HuH-7.5 (cell line): ENCODE measurements at regions not wholly inside any gene's neighbourhood (a gene's known extent, or its start where the extent isn't known, plus 50 kb on each side); places are given as distances from the start of the nearest gene placed in this dataset.

ENCODE experiments used
- DNase-seq: peaks from one replicate; pipeline ENCODE4 v3.0.0; 2011; ENCODE audit warnings: low spot score

DNA sequence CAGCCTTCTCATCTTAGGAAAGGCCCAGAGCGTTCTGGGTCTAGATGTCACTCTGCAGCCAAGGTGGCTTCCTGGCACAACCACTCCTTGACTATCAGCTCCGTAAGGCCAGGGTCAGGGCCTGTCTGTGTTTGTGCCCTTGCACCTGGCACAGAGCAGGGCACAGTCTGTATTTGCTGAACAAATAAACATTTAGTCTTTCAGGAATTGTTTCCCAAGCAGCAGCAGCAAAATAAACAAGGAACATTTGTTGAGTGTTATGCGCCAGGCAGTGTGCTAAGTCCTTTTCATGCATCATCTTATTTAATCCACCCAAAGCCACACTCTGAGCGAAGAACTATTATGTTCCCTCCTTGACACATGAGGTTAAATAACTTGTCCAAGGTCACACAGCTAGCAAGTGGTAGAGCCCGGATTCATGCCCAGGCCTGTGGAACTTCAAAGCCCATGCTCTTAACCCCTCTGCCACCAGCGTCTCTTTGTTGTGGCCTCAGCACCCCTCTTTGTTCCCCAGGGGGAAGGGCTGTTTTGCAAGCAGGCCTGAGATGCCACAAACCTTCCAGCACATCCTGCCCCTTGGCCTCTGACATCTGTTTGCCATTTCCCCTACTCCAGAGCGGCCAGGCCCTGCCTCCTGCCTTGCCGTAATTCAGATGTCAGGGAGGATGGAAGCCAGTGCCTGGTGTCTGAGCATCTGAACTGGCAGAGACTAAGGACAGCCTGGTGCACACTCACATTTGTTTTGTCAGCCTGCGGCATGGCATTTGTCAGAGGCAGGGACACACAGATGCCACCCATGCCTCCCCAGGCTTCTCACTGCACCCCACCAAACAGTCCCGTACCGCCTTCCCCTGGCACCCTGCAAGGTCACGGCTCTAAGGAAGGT is 325.8 kb upstream of the ZMIZ1 start:
- DNase-seq = no peak

DNA sequence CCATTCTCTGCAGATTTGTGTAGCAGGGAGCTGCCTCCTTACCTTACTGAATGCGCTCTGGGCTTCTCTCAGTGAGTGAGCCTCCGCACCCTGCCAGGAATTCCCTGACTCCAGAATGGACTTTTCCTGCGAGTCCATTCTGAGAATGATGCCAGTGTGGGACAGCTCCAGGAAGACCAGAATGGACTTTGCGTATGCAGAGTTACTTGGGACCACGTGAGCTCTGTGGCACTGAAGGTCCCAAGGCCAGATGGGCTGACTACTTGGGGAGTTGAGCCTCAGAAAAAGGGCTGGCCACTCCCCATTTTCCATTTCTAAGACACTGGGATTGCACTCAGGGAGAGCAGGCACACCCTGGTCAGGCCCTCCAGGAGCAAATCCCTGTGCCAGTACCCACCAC is 324.7 kb upstream of the ZMIZ1 start:
- DNase-seq = no peak

DNA sequence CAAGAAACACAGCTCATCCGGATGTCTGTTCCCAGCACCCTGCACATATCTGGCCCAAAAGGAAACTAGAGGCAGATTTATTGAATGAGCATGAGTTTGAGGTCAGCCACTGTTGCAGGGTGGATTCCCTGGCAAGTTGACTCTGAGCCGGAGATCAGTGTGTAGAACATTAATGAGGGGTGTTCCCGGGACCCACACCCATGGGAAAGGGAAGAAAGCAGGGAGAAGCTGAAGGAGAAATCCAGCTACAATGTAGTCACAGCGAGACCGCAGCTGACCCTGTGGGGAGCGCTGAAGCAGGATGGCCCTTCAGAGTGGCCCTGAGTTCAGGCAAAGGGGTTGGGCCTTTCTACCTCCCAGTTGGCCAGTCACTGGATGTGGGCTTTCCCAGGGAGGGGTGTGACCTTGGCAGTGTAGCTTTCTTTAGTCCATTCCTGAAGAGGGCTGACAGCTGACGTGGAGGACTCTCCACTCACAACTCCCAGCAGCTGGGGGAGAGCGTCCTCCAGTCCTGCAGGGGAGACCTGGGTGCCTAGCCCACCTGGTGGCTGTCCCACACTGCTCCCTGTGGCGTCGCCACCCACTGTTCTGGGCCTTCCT is 324.2 kb upstream of the ZMIZ1 start:
- no peak for DNase-seq

DNA sequence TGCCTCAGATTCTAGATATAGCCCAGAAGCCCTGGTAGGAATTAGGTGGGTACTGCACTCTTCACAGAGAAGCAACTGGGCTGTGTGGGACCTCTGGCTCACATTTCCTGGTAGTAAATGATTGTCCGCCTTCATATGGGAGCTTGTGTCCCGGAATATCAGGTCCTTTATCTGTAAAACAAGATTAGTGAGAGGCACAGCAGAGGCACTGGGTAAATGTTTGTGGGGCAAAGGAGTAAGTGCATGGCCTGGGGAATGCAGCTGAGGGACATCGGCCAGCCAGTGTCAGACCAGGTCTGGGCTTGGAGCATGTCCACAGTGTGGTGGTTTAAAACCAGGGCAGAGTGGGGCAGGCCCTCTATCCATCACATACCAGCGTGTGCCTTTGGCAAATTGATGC is 323.3 kb upstream of the ZMIZ1 start:
- no peak for DNase-seq

DNA sequence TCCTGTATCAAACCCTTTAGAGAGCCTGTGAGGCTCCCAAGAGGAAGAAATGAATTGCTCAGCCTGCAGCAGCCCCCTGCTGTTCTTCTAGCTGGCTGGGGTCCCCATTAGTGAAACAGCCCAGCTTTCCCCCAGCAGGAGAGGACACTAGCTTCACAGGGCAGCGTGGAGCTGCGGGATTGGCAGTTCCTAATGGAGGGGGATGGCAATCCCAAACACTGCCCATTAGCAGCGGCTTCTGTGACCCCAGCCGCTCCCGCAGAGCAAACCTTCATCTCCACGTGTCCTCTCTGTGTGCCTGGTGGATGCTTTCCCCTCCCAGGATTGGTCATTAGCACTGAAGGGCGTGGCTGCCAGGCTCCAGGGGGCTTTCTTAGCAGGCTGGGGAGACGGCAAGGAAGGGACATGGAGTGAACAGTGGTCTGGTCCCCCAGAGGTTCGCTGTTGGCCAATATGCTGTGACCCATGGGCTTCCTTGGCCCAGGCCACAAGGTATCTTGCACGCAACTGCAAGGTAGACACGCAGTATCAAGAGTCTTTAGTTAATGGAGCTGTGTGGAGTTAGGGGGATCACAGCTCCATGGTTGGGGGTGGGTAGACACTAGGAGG is 322.5 kb upstream of the ZMIZ1 start:
- no peak for DNase-seq

DNA sequence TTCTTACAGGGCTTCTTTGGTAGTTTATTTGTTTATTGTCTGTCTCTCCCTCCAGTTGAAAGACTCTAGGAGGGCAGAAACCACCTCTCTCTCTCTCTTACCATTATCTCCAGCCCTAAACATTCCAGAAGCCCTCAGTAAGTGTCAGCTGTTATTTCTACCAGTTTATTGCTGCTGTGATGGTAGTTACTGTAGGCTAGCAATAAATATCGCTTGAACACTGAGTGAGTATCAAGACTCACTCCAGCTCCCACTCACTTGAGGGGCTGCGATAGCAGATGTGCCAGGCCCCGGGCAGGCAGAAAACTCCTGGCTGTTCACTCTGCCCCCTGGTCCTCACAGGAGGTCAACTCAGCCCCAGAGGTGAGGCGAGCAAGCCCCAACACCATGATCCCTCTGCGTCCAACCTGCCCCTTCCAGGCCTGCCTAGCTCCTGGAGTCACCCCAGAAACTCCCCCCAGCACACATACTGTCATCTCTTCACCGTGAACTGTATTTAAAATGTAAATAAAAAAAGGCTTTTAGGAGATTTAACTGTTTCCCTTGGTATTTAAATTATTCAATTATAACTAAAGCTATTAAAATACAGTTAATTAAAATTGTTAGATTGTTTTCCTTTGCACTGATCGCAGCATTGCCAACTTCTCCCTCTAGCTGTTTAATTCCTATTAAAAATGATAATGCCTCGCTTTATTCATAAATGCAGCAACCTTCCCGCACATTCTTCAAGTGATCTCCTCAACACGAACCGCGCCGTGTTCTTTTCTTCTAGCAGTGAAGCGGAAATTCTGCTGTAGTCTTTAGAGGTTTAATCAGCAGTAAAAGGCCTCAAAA is 321.1 kb upstream of the ZMIZ1 start:
- no peak for DNase-seq

DNA sequence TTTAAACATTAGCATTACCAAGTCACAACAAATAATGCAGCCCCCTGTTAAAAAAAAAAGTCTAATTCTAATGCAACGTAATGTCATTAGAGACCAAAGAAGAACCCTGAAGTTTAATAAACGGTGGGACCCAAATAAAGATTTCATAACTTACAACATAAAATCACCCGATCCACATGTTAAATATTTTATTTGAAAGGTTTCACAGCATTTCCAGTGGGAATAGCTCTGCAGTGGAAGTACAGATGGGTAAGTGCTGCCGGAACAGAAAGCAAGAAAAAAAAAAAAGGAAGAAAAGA is 320.6 kb upstream of the ZMIZ1 start:
- DNase-seq = no peak

DNA sequence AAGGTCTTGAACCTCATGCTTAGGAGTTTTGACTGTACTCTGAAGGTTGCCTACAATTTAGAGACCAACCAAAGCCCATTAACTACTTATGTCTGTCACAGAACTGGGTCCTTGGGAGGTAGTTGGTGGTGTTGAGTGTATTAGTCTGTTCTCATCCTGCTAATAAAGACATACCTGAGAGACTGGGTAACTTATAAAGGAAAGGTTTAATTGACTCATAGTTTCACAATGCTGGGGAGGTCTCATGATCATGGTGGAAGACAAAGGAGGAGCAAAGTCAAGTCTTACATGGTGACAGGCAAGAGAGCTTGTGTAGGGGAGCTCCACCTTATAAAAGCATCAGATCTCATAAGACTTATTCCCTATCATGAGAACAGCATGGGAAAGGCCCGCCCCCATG is 319.6 kb upstream of the ZMIZ1 start:
- no peak for DNase-seq

DNA sequence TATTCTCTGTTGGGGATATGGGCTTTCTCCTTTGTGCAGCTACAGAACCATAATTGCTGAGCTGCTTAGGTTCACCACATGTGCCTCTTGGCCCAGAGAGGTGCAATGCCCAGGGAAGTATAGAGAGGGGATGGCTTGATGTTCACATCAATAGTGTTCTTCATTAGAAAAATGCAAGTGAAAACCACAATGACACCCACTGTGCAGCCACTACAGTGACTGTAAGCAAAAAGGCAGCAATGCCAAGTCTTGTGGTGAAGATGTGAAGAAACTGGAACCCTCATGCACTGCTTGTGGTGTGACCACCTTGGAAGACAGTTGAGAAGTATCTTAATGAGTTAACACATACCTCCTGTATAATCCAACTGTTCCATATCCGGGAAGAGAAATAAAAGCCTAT is 318.9 kb upstream of the ZMIZ1 start:
- DNase-seq = no peak

DNA sequence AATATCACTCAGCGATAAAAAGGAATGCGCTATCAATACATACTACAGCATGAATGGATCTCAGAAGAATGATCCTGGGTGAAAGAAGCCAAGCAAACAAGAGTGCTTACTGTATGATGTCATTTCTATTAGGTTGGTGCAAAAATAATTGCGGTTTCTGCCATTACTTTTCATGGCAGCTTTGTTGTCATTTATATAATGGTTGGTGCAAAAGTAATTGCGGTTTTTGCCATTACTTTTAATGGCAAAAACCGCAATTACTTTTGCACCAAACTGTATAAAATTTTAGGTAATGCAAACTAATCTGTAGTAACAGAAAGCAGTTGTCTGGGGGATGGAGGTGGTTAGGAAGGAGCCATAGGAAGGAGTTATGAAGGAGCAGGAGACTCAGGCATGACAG is 318.3 kb upstream of the ZMIZ1 start:
- no peak for DNase-seq

DNA sequence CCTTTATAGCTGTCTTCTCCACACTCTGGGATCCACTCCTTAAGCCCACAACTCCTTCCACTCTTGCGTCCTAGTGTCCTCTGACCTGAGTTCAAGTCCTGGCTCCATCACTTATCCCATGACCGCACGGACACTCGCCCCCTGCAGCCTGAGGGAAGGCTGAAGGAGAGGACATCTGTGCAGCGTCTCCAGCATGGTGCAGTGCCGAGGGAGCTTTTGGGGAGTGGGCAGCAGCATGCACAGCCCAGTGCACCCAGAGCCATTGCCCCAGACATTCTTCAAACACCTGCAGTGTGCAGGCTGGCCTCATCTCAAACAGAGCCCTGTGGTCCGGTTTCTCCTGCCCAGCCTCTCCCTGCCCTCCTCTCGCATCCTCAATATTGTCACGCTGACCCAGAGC is 317.1 kb upstream of the ZMIZ1 start:
- no peak for DNase-seq

DNA sequence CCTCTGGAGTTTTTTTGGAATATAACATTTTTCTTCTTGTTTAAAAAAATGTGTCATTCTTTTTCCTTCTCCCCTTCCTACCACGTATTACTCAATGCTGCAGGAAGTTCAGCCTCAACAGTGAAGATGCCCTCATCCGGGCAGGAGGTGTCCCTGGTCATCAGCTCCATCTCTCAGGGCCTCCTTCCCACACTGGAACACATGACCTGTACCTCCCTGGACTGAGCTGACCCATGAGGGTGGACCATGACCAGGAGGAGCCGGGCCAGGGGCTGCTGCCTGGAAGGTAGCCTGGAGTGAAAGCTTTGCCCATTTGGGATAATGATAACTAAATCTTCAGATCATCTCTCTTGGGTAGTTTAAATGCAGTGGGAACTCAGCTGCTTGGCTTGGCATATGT is 316.5 kb upstream of the ZMIZ1 start:
- no peak for DNase-seq

DNA sequence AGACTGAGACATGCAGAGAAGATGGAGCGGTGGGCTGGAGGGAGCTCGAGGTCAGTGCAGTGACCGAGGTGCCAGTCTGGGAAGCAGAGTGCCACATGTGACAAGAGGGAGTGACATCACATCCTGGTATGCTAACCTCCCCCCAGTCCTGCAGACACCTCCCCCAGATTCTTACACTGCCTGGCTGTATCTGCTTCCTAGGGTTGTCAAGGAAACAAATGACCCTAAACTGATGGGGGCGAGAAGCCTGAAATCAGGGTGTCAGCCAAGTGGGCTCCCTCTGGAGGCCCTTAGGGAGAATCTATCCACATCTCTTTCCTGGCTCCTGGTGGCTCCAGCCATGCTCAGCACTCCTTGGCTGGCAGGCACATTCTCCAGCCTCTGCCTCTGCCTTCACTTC is 316.1 kb upstream of the ZMIZ1 start:
- no peak for DNase-seq

DNA sequence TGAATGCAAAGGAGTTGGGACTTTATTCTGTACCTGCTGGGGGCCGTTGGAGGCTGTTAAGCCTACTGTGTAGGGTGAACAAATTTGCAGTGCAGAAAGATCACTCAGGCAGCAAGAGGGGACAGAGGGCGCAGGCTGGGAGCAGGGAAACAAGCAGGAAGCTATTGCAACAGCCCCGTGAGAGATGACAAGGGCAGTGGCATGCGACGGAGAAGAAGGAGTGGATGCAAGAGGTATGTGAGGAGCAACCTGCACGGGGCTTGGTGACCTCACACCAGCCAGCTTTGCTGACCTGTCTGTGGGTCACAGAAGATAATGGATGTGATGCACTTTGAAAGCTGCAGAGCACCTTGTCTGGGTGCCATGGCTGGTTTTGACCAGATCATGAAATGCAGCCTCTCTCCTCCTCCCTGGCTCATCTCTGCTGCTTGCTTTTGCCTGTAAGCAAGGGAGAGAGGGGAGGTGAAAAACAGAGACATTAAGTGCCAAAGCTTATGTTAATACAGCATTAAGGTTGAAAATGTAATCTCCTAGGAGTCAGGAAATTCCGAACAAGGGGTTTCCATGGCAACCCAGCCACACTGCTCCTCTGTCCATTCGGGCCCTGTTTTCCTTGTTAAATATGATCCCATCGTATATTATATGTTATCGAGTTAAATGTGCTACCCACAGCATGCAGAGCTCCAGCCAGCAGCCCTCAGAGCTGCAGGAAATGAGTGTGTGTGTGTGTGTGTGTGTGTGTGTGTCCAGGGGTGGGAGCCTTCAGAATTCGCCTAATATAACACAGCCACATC is 314.3 kb upstream of the ZMIZ1 start:
- peak; percentile 40 for DNase-seq

DNA sequence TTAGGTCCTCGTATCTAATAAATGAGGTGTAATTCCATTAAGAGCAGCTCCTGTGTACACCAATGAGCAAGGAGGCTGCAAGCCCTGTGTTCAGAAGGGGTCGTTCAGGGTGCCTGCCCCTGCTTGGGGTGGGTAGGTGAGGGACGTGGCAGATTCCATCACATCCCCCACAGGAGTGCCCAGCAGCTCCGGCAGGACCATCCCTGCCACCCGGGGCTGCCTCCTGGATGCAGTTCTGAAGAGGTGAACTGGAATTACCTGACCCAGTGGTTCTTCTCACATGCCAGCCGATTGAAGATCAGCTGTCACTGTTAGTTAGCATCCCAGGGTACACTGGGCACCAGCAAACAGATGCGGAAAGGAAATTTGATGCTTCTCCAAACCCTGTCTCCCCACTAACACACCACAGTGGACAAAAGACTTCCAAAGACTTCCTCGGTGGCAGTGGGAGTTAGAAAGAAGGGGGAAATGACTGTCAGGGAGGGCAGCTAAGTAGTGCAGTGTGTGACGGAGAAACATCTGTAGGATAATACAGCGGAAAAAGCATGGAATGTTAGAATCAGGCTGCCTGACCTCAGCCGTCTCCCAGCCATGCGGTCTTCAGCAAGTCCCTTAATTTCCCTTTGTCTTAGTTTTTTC is 313.6 kb upstream of the ZMIZ1 start:
- DNase-seq = no peak

DNA sequence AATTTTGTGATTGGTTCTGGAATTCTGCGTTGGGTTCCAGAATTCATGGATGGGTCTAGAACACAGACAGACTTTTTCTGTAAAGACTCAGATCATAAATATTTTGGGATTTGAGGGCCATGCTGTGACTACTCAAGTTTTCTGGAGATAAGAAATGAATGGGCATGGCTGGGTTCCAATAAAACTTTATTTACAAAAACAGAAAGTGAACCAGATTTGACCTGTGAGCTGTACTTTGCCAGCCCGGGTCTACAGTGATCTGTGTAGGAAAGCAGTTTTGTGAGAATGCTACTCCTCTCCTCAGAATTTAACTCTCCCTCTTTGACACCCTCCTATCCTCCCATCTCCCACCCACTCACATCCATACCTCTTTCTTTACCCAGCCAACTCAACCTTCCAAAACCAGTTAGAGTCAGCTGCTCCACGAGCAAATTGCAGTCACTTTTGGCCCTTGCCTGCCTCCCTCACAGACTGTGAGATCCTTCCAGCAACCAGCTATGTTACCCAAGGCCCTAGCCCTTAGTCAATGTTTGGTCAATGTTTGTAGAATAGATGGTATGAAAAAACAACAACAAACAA is 312.8 kb upstream of the ZMIZ1 start:
- DNase-seq = no peak

DNA sequence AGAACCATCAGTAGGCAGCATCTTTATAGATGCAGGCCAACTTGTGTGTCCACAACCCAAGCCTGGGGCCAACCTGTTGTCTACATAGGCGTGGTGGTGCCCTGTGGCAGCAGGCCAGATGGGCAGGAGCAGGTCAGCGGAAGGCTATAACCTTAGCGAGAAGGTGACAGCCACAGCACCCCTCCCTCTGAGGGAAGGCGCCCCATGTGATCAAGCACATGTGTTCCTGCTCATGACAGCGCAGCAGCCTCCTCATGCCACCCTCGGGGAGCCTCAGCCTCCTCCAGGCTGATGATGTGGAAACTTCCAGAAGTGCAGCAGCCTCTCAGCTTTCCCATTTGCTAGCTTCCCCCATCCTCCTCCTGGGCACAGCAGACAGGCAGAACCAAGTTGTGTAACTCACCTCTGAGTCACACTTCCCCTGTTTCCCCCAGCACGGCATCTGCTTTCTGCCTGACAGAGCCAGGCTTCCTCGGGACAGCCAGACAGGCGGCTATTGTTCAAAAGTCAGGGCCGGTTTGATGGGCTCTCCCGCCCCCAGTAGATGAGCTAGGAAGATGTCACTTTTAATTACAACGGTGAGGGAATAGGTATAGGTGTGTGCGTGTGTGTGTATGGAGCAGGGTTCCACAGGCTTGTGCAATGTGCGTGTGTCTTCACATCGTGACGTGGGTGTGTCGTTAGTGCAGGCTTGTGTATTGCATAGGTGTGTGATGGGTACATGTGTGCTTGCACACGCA is 312.0 kb upstream of the ZMIZ1 start:
- DNase-seq = peak; percentile 71

DNA sequence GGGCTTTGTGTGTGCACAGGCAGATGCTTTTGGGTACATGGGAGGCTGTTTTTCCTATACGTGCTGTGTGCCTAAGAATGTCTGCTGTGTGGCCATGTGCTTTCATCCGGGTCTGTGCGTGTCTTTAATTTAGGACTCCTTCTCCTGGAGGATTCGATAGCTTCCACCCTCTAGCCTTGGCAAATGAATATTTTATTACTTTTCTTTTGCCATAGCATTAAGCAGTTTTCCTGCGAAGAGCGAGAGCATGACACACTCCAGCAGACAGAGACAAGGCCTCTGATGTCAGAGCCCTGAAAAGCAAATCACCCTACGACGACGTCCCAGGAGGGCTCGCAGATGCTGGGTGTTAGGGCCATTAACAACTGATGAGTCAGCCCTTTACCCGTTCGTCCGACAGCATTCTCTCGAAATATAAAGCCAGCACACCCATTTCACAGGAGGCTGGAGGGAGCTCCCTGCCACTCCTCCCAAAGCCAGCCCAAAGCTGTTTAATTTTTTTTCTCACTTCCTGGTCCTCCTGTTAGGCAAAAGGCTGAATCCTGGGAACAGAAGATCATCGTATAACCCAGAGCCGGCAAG is 311.3 kb upstream of the ZMIZ1 start:
- no peak for DNase-seq

DNA sequence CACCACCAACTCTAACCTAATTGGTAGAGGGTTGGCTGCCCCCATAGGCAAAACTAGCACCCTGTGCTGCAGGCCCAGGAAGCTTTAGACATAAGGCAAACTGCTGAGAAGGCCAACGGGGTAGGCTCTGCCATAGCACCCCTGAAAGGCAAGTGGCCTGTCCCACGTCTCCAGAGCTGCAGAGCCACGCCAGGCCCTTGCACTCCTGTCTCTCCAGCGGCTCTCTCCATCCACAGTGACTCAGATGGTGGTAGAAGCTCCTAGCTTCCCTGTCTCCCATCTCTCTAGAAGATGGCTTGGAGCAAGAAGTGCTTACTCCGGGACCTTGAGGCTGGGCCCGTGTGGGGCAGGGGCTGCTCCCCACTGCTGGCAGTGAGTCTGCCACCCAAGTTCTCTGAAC is 310.6 kb upstream of the ZMIZ1 start:
- DNase-seq = no peak
